Fibroblast of the conjunctiva (primary cell): ENCODE measurements at regions not wholly inside any gene's neighbourhood (a gene's known extent, or its start where the extent isn't known, plus 50 kb on each side); places are given as distances from the start of the nearest gene placed in this dataset.
A peak's percentile ranks its signal among the peaks of the same experiment; 100 is the strongest.

Experiments
- DNase-seq: peaks from one replicate; pipeline ENCODE4 v3.0.0-alpha.2; 2010; ENCODE audit warnings: low read depth

- no peak for DNase-seq
Observed at GRCh38 chr11:88448131-88448670, 110.7 kb upstream of the CTSC start.

GRCh38 chr11:88447281-88447680, 109.7 kb upstream of the CTSC start:
- no peak for DNase-seq

GRCh38 chr11:88439356-88439755, 101.8 kb upstream of the CTSC start:
- DNase-seq: no peak

GRCh38 chr11:88438721-88439120, 101.2 kb upstream of the CTSC start:
- DNase-seq: no peak

- DNase-seq: no peak
Observed at GRCh38 chr11:88435415-88435814, 97.9 kb upstream of the CTSC start.

- no peak for DNase-seq
Observed at GRCh38 chr11:88434333-88434976, 96.9 kb upstream of the CTSC start.

GRCh38 chr11:88433536-88434230, 96.1 kb upstream of the CTSC start:
- no peak for DNase-seq

- DNase-seq: no peak
Observed at GRCh38 chr11:88431675-88432341, 94.3 kb upstream of the CTSC start.

GRCh38 chr11:88428959-88429358, 91.4 kb upstream of the CTSC start:
- DNase-seq: no peak

- no peak for DNase-seq
Observed at GRCh38 chr11:88427719-88428118, 90.2 kb upstream of the CTSC start.

GRCh38 chr11:88424881-88425280, 87.3 kb upstream of the CTSC start:
- DNase-seq: no peak

- no peak for DNase-seq
Observed at GRCh38 chr11:88421530-88421929, 84.0 kb upstream of the CTSC start.

GRCh38 chr11:88420165-88420791, 82.7 kb upstream of the CTSC start:
- DNase-seq: no peak

GRCh38 chr11:88418508-88418907, 81.0 kb upstream of the CTSC start:
- no peak for DNase-seq

- DNase-seq: no peak
Observed at GRCh38 chr11:88415495-88415894, 78.0 kb upstream of the CTSC start.

- DNase-seq: no peak
Observed at GRCh38 chr11:88414981-88415413, 77.5 kb upstream of the CTSC start.

GRCh38 chr11:88414385-88414861, 76.9 kb upstream of the CTSC start:
- peak; percentile 29 for DNase-seq

- DNase-seq: peak; percentile 28
Observed at GRCh38 chr11:88411265-88411664, 73.7 kb upstream of the CTSC start.

GRCh38 chr11:88410656-88411055, 73.1 kb upstream of the CTSC start:
- no peak for DNase-seq

- no peak for DNase-seq
Observed at GRCh38 chr11:88410056-88410455, 72.5 kb upstream of the CTSC start.

- DNase-seq: no peak
Observed at GRCh38 chr11:88406876-88407275, 69.3 kb upstream of the CTSC start.

- DNase-seq: no peak
Observed at GRCh38 chr11:88405853-88406252, 68.3 kb upstream of the CTSC start.
